HUES64 (cell line): ENCODE measurements at regions not wholly inside any gene's neighbourhood (a gene's known extent, or its start where the extent isn't known, plus 50 kb on each side); places are given as distances from the start of the nearest gene placed in this dataset.

Source experiments
- H3K27ac ChIP-seq: 2 replicates; pipeline ENCODE4 v1.7.0; 2013; ENCODE audit warnings: low read depth, low read length, inconsistent platforms
- H3K27me3 ChIP-seq: 2 replicates; pipeline ENCODE4 v1.6.1; 2013; ENCODE audit warnings: mild to moderate bottlenecking, low read length; ENCODE audit not compliant: insufficient read depth
- H3K36me3 ChIP-seq: 2 replicates; pipeline ENCODE4 v1.6.1; 2013; ENCODE audit warnings: mild to moderate bottlenecking, low read length; ENCODE audit not compliant: insufficient read depth
- H3K4me1 ChIP-seq: 2 replicates; pipeline ENCODE4 v1.6.1; 2013; ENCODE audit warnings: mild to moderate bottlenecking, low read length, moderate library complexity; ENCODE audit not compliant: insufficient read depth
- H3K4me3 ChIP-seq: 2 replicates; pipeline ENCODE4 v1.5.1; 2013; ENCODE audit warnings: mild to moderate bottlenecking, low read length, moderate library complexity
- H3K9ac ChIP-seq: 2 replicates; pipeline ENCODE4 v1.6.1; 2013; ENCODE audit warnings: mild to moderate bottlenecking, low read depth, low read length
- H3K9me3 ChIP-seq: 2 replicates; pipeline ENCODE4 v1.6.1; 2013; ENCODE audit warnings: low read depth, low read length; ENCODE audit not compliant: insufficient read depth
- WGBS: fragments of 150-250, 120-280 bp; methylation state at CpG from one replicate; pipeline ENCODE4 v1.1.7; 2013; ENCODE audit warnings: missing lambda C conversion rate; 5-methylcytosine and 5-hydroxymethylcytosine counted together

DNA sequence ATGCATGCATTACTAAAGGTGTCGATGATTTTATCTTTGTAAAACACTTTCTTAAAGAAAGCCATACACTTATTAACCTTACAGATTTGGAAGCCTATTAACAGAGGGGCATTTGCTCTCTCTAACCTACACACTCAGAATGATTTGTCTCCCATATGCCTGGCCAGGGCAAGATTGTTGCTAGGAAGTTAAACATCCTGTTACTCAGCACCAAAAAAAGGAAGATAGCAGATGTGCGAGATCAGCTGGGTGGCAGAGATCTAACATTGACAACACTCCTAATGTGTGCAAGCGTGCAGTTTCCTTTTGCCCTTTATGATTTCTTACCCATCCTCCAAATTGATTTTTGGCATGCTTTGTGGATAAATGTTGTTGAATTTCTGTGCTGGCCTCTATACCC lies 73.9 kb upstream of the TMEM108 start:
- Histone ChIP-seq H3K4me1 (no peaks in the 10 kb centered on the region), H3K27me3 (no peaks in the 10 kb centered on the region), H3K9me3 (no peaks in the 10 kb centered on the region), H3K4me3 (no peak overlapping the region), H3K27ac (no peak overlapping the region), H3K36me3 (no peaks in the 10 kb centered on the region), H3K9ac (no peak overlapping the region)
- 100% methylated on average over 3 of the region's 3 CpGs for WGBS

DNA sequence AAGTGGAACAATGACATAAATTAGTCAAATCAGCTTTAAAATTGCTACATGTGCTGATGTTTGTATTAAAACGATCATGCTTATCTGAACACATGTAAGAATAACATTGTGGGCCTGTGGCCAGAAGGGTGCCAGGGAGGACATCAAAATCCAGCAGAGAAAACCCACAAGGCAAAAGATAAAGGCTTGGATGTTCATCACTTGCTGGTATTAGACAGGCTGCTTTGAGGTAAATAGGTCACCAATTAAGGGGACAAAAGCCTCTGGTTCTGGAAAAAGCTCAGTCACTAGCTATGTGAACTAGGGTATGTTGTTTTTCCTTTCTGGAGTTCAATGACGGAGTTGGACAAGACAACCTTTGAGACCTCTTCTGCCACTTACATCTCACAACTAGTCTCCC lies 74.4 kb upstream of the TMEM108 start:
- H3K4me3 ChIP-seq: no peak overlapping the region
- H3K4me1 ChIP-seq: no peaks in the 10 kb centered on the region
- H3K36me3 ChIP-seq: no peaks in the 10 kb centered on the region
- WGBS: 56% methylated on average over 1 of the region's 2 CpGs
- H3K27me3 ChIP-seq: no peaks in the 10 kb centered on the region
- H3K9ac ChIP-seq: no peak overlapping the region
- H3K27ac ChIP-seq: no peak overlapping the region
- no peaks in the 10 kb centered on the region for H3K9me3 ChIP-seq

DNA sequence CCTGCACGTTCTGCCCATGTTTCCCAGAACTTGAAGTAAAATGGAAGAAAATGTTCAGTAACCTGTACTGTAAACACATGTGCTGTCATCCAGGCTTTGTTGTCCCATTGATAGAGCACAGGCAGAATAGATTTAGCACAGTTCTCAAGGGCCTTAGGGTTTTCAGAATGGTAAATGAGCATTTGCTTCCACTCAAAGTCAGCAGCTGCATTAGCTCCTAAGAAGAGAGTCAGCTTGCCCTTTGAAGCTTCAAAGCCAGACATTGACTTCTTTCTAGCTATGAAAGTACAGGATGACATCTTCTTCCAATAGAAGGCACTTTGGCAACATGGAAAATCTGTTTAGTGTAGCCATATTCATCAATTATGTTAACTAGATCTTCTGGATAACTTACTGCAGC lies 76.2 kb upstream of the TMEM108 start:
- no peaks in the 10 kb centered on the region for H3K27me3 ChIP-seq
- H3K9me3 ChIP-seq: no peaks in the 10 kb centered on the region
- no peaks in the 10 kb centered on the region for H3K36me3 ChIP-seq
- no peak overlapping the region for H3K4me3 ChIP-seq
- no peaks in the 10 kb centered on the region for H3K4me1 ChIP-seq
- no peak overlapping the region for H3K9ac ChIP-seq
- WGBS: 100% methylated on average over 1 of the region's 1 CpG
- no peak overlapping the region for H3K27ac ChIP-seq

DNA sequence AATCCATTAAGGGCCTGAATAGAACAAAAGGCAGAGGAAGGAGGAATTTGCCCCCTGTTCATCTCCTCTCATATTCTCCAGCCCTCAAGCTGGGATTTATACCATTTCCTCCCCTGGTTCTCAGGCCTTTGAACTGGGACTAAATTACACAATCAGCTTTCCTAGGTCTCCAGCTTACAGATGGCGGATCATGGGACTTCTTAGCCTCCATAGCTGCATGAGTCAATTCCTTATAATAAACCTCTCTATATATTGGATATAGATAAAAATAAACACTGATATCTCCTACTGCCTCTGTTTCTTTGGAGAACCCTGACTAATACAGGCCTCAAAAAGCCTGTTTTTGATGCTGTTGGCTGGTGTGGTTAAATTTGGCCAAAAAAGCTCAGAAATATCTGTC lies 84.5 kb upstream of the TMEM108 start:
- no peak overlapping the region for H3K4me3 ChIP-seq
- H3K27me3 ChIP-seq: no peaks in the 10 kb centered on the region
- H3K4me1 ChIP-seq: no peaks in the 10 kb centered on the region
- no peak overlapping the region for H3K9ac ChIP-seq
- H3K27ac ChIP-seq: no peak overlapping the region
- H3K9me3 ChIP-seq: no peaks in the 10 kb centered on the region
- WGBS: 80% methylated on average over 1 of the region's 1 CpG
- no peaks in the 10 kb centered on the region for H3K36me3 ChIP-seq

DNA sequence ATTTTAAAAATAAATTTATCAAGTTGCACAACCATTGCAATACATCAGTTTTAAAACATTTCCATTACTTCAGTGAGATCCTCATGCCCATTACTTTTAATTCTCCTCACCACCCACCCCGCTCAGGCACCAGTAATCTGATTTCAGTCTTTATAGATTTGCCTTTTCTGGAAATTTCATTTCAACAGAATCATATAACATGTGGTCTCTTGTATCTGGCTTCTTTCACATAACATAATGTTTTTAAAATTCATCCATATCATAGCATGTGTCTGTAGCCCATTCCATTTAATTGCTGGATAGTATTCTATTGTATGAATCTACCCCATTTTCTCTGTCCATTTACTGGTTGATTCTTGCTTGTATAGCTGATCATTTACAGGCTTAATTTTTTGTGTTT lies 110.3 kb upstream of the TMEM108 start:
- Histone ChIP-seq H3K9me3 (no peaks in the 10 kb centered on the region), H3K36me3 (no peaks in the 10 kb centered on the region)
- WGBS: 92% methylated on average over 1 of the region's 1 CpG

DNA sequence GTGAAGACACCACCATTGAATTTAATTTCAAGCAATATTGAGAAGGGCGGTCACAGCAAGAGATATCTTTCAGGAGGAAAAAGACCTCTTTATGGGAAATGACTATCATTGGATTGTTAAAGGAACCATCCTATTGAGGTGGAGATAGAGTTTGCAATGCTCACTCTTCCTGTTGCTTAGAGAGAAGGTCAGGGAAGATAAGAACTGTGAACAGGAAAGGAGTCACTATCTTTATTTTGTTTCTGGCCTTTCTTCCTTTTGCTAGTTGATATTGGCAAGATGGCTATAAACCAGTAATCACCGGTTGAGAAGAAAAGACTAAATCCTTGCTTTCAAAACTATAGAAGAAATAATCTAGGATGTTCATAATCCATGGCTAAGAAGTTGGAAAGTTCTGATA lies 112.1 kb upstream of the TMEM108 start:
- 100% methylated on average over 1 of the region's 2 CpGs for WGBS
- H3K36me3 ChIP-seq: no peaks in the 10 kb centered on the region
- H3K4me1 ChIP-seq: no peaks in the 10 kb centered on the region
- H3K4me3 ChIP-seq: no peak overlapping the region
- H3K27me3 ChIP-seq: no peaks in the 10 kb centered on the region
- no peaks in the 10 kb centered on the region for H3K9me3 ChIP-seq
- no peak overlapping the region for H3K27ac ChIP-seq
- no peak overlapping the region for H3K9ac ChIP-seq

More for the DNA sequence above, 110.3 kb upstream of the TMEM108 start:
- no peaks in the 10 kb centered on the region for H3K4me1 ChIP-seq
- H3K4me3 ChIP-seq: no peak overlapping the region
- no peak overlapping the region for H3K27ac ChIP-seq
- H3K9ac ChIP-seq: no peak overlapping the region
- H3K27me3 ChIP-seq: no peaks in the 10 kb centered on the region

DNA sequence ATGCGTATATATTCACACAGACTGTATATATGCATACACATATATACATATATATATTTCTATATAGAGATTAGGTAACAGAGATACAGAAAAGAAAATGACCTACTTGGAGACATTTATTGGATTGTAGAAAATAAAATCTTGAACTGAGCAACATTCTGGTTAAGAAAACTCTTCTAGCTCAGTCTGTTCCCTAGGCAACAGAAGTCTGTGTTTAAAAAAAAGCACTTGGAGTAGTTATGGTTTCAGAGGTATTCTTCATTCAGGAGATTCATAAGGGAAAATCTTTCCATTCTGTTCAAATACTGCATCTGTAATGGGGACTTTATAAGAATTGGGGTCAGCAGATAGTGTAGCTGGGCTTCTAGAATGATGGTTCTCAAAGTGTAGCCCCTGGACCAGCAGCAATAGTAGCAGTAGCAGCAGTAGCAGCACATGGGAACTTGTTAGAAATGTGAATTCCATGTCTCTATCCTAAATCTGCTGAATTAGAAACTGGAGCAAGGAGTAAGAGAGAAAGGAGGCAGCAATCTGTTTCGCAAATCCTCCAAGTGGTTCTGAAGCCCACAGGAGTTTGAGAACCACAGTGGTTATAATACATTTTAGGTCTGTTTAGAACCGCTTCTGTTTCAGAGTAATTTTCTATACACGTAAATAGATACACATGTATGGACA lies 112.8 kb upstream of the TMEM108 start:
- H3K9ac ChIP-seq: no peak overlapping the region
- H3K4me3 ChIP-seq: no peak overlapping the region
- no peaks in the 10 kb centered on the region for H3K27me3 ChIP-seq
- H3K36me3 ChIP-seq: no peaks in the 10 kb centered on the region
- 97% methylated on average over 2 of the region's 4 CpGs for WGBS
- no peaks in the 10 kb centered on the region for H3K9me3 ChIP-seq
- no peak overlapping the region for H3K27ac ChIP-seq
- no peaks in the 10 kb centered on the region for H3K4me1 ChIP-seq

DNA sequence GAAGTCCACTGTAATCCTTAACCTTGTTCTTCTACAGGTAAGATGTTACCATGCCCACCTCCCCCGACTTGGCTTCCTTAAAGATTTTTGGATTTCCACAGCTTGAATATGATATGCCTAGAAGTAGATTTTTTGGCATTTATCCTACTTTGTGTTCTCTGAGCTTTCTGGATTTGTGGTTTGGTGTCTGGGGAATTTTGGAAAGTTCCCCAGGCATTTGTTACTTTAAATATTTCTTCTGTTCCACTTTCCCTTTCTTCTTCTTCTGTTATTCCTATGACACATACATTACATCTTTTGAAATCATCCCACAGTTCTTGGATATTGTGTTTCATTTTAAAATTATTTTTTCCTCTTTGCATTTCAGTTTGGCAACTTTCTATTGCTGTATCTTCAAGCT lies 122.1 kb upstream of the TMEM108 start:
- H3K4me1 ChIP-seq: no peaks in the 10 kb centered on the region
- no peak overlapping the region for H3K9ac ChIP-seq
- no peaks in the 10 kb centered on the region for H3K27me3 ChIP-seq
- H3K4me3 ChIP-seq: no peak overlapping the region
- 100% methylated on average over 1 of the region's 1 CpG for WGBS
- H3K36me3 ChIP-seq: no peaks in the 10 kb centered on the region
- no peak overlapping the region for H3K27ac ChIP-seq
- no peaks in the 10 kb centered on the region for H3K9me3 ChIP-seq

DNA sequence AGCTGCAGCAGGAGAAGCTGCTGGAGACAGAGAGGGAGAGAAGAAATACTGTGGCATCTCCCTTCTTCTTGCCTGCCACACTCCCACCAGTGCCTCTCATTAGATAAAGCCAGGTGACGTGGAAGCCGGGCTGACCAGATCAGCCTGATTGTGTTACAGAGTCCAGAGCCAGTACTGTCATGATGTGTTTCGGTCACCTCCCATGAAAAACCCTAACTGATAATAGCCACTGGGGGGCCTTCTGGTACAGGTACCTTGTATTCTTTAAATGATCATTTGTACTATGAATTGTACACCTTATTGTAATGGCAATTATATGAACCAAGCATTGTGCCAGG lies 125.8 kb upstream of the TMEM108 start:
- no peaks in the 10 kb centered on the region for H3K9me3 ChIP-seq
- H3K36me3 ChIP-seq: no peaks in the 10 kb centered on the region
- H3K4me1 ChIP-seq: no peaks in the 10 kb centered on the region
- no peaks in the 10 kb centered on the region for H3K27me3 ChIP-seq
- WGBS: 92% methylated on average over 3 of the region's 3 CpGs
- no peak overlapping the region for H3K9ac ChIP-seq
- H3K27ac ChIP-seq: no peak overlapping the region
- no peak overlapping the region for H3K4me3 ChIP-seq

DNA sequence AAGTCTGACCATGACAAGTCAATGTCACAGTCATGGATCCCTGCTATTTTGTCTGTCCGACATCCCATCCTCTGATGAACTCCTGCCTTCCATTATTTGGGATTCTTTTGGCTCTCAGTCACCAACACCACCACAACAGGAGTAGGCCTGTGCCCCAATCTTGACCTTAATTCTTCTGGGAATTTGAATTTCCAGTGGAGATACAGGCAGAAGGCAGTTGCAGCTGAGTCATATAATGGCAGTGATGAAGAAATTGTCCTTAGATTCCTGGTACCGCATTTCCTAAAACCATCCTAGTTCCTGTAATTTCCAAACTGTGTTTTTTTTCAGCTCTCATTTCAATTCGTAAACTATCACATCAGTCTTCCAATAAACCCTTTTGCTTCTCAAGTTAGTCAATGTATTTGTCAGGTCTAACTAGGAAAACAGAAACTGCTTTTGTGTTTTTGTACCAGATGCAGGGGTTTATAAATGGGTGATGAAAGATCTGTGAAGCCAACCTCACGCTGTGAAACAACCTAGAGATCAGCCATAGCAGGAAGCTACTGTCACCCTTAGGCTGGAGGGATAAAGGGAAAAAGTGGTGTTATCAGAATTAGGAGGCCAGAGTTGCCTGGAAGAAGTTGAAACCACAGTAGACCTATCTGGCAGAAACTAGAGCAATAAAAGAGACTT lies 126.3 kb upstream of the TMEM108 start:
- Histone ChIP-seq H3K27me3 (no peaks in the 10 kb centered on the region), H3K27ac (no peak overlapping the region), H3K4me3 (no peak overlapping the region), H3K9ac (no peak overlapping the region), H3K9me3 (no peaks in the 10 kb centered on the region), H3K4me1 (no peaks in the 10 kb centered on the region), H3K36me3 (no peaks in the 10 kb centered on the region)
- 95% methylated on average over 4 of the region's 4 CpGs for WGBS

DNA sequence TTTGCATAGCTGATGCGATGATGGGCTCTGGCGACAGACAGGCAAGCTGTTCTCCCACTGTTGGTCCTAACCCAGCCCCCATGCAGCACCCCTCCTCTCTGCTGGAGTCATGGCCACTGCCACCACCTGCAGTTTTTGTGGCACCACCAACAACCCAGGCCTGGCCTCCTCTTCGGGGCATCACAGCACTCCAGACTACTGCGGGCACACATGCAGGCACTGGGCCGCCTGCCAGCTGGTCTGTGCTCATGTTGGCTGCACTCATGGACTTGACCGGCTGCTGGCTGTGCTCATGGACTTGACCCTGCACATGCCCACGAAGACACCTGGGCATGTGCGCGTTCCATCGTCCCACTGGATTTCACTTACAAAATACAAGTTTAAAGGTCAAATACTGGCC lies 130.9 kb upstream of the TMEM108 start:
- Histone ChIP-seq H3K4me3 (no peak overlapping the region), H3K9ac (no peak overlapping the region), H3K27ac (no peak overlapping the region), H3K36me3 (no peaks in the 10 kb centered on the region), H3K9me3 (no peaks in the 10 kb centered on the region), H3K4me1 (no peaks in the 10 kb centered on the region), H3K27me3 (no peaks in the 10 kb centered on the region)
- 97% methylated on average over 10 of the region's 10 CpGs for WGBS

DNA sequence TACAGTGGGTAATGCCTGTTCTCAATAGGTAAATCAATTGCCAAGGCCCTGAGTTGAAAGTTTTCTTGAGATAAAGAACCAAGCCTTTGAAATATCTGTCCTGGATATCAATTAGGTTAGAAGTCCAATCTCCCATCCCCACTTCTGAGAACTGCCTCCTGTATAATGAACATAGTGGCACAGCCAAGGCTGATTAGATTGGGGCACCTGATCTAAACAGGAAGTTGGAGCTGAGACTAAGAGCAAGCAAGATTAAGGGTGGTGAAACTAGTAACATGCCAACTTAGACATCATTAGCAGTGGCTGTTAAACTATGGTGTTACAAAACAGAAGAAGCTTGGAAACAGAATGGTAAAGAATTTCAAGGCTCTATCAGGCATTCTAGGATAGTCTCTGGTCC lies 137.7 kb upstream of the TMEM108 start:
- no peaks in the 10 kb centered on the region for H3K4me1 ChIP-seq
- no peaks in the 10 kb centered on the region for H3K27me3 ChIP-seq
- H3K9ac ChIP-seq: no peak overlapping the region
- H3K4me3 ChIP-seq: no peak overlapping the region
- H3K27ac ChIP-seq: no peak overlapping the region
- H3K9me3 ChIP-seq: no peaks in the 10 kb centered on the region
- H3K36me3 ChIP-seq: no peaks in the 10 kb centered on the region
